ENCODE measurements at regions not wholly inside any gene's neighbourhood (a gene's known extent, or its start where the extent isn't known, plus 50 kb on each side); places are given as distances from the start of the nearest gene placed in this dataset.

DNA sequence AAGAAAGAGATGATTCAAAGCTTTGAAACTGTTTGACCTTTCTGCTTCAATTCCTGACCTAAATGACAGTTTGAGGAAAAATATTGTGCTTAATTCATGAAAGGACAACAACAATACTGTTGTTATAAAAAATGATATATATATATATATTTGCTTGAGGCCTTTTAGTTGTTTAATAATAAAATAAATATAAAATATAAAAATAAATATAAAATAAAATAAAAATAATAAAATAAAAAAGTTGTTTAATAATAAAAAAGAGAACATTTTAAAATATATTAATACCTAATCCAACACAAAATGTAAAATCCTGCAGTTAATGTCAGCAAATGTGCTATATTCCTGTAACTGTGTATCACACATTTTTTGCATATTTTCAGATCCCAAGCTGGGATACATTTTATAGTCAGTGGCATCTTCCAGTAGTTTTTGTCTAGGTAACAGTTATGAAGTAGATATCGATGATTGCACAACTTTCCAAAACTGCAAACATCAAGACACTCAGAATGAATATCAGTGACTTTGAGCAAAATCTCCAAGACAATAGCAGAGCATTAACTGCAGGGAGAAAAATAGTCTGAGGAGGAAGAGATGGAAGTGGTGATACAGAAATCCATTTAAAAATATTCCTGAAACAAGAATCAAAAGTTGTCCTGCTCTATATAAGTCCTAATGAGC is 375.5 kb upstream of the KLHL1 start:
- H3K4me3 ChIP-seq = no peak overlapping the region
- H3K9ac ChIP-seq (ENCODE audit: low read depth in 2 of 2, low read length in 2 of 2) = no peak overlapping the region
- no peaks in the 10 kb centered on the region for H3K9me3 ChIP-seq
- no peaks in the 10 kb centered on the region for H3K27me3 ChIP-seq
- DNase-seq = no peak
- no peaks in the 10 kb centered on the region for H3K4me1 ChIP-seq
- TF ChIP-seq, protein P1, sequence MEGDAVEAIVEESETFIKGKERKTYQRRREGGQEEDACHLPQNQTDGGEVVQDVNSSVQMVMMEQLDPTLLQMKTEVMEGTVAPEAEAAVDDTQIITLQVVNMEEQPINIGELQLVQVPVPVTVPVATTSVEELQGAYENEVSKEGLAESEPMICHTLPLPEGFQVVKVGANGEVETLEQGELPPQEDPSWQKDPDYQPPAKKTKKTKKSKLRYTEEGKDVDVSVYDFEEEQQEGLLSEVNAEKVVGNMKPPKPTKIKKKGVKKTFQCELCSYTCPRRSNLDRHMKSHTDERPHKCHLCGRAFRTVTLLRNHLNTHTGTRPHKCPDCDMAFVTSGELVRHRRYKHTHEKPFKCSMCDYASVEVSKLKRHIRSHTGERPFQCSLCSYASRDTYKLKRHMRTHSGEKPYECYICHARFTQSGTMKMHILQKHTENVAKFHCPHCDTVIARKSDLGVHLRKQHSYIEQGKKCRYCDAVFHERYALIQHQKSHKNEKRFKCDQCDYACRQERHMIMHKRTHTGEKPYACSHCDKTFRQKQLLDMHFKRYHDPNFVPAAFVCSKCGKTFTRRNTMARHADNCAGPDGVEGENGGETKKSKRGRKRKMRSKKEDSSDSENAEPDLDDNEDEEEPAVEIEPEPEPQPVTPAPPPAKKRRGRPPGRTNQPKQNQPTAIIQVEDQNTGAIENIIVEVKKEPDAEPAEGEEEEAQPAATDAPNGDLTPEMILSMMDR (IDR thresholded peaks at IDR 0.05) = no peak
- no peak overlapping the region for H3K27ac ChIP-seq
- intact Hi-C loops (cut with DNase I) = no loop called here
- H3K36me3 ChIP-seq = no peaks in the 10 kb centered on the region

DNA sequence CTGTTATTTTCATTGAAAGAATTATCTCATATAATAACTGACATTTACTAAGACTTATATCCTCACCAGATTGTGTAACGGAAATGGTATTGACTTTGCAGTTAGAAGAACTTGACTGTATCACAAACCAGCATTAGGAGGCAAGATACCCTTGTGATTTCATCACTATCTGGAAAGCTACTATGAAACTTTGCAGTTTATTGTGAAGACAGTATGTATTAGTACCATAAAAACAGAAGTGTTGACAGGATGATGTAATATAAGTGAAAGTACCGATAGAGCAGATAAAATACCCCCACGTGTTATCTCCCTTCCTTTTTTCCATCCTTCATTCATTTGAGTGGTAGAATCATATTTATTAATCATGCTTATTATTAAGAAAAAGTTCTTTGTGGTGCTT is 365.7 kb upstream of the KLHL1 start:
- Histone ChIP-seq H3K27me3 (no peaks in the 10 kb centered on the region), H3K9me3 (no peaks in the 10 kb centered on the region), H3K4me3 (no peak overlapping the region), H3K9ac (ENCODE audit: low read depth in 2 of 2, low read length in 2 of 2) (no peak overlapping the region), H3K27ac (no peak overlapping the region), H3K36me3 (no peaks in the 10 kb centered on the region), H3K4me1 (no peaks in the 10 kb centered on the region)
- TF ChIP-seq, protein P1 (IDR thresholded peaks at IDR 0.05) = no peak
- intact Hi-C loops (cut with DNase I) = no loop called here
- no peak for DNase-seq

DNA sequence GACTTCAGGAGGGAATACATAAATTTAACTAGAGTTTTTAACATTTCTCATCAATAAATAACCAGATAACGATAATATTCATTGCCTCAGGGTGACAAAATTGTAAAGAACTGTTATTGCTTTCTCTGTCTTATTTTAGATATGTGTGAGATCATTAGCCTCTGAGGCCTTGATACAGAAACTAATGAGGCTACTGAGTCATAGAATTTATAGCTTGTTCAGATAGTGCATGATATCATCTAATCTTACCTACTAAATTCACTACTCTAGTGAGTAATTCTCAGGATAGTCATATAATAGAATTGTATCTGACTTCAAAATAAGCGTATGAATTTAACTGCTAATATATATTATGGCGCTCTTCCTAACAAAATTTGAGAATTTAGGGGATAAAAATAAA is 360.8 kb upstream of the KLHL1 start:
- no peak overlapping the region for H3K4me3 ChIP-seq
- no peak for DNase-seq
- no peaks in the 10 kb centered on the region for H3K27me3 ChIP-seq
- H3K9me3 ChIP-seq = no peaks in the 10 kb centered on the region
- no peaks in the 10 kb centered on the region for H3K36me3 ChIP-seq
- no peak overlapping the region for H3K9ac ChIP-seq (ENCODE audit: low read depth in 2 of 2, low read length in 2 of 2)
- H3K27ac ChIP-seq = no peak overlapping the region
- no peaks in the 10 kb centered on the region for H3K4me1 ChIP-seq
- intact Hi-C loops (cut with DNase I) = no loop called here
- TF ChIP-seq, protein P1 (IDR thresholded peaks at IDR 0.05) = no peak

DNA sequence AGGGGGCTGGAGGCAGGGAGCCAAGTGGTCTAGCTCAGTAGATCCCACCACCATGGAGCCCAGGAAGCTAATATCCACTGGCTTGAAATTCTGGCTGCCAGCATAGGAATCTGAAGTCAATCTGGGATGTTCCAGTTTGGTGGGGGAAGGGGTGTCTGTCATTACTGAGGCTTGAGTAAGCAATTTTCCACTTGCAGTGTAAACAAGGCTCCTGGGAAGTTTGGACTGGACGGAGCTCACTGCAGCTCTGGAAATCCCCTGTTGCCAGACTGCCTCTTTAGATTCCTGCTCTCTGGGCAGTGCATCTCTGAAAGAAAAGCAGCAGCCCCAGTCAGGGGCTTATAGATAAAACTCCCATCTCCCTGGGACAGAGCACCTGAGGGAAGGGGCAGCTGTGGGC is 349.2 kb upstream of the KLHL1 start:
- H3K36me3 ChIP-seq = no peaks in the 10 kb centered on the region
- TF ChIP-seq, protein P1 (IDR thresholded peaks at IDR 0.05) = no peak
- DNase-seq = no peak

DNA sequence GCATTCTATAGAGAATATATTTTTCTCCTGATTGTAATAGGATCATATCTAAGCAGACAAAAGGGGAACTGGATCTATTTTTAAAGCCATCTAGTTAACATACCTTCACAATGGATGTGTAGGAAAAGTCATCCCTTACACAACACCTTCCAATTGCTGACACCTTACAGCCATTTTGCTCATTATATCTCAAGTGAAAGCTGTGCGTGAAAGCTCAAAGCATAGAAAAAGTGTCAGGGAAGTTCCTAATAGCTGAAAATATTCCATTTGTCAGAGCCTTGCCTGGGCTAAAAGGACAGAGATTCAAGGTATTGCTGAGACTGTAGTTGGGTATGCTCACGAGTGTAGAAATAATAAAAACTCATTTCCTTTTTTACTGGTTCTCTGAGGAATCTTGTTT is 340.6 kb upstream of the KLHL1 start:
- intact Hi-C loops (cut with DNase I) = no loop called here
- Histone ChIP-seq H3K4me1 (no peaks in the 10 kb centered on the region), H3K9ac (ENCODE audit: low read depth in 2 of 2, low read length in 2 of 2) (no peak overlapping the region), H3K27me3 (no peaks in the 10 kb centered on the region), H3K27ac (no peak overlapping the region), H3K9me3 (no peaks in the 10 kb centered on the region), H3K4me3 (no peak overlapping the region), H3K36me3 (no peaks in the 10 kb centered on the region)
- DNase-seq = no peak
- TF ChIP-seq, protein P1 (IDR thresholded peaks at IDR 0.05) = no peak

More for the DNA sequence above, 349.2 kb upstream of the KLHL1 start:
- Histone ChIP-seq H3K9me3 (no peaks in the 10 kb centered on the region), H3K4me3 (no peak overlapping the region), H3K27me3 (no peaks in the 10 kb centered on the region), H3K27ac (no peak overlapping the region), H3K4me1 (no peaks in the 10 kb centered on the region), H3K9ac (ENCODE audit: low read depth in 2 of 2, low read length in 2 of 2) (no peak overlapping the region)
- intact Hi-C loops (cut with DNase I) = no loop called here

All from colonic mucosa (tissue), 4 donors.